IPS-NIHi7 (cell line): ENCODE measurements at regions not wholly inside any gene's neighbourhood (a gene's known extent, or its start where the extent isn't known, plus 50 kb on each side); places are given as distances from the start of the nearest gene placed in this dataset.
"Not testable (repeated sequence)": the region's sequence is repeated elsewhere in the genome, so short reads cannot be mapped to it uniquely, and the experiment has no call there.

ENCODE experiments used
- DNase-seq: peaks from one replicate; pipeline ENCODE4 v3.0.0; 2012; ENCODE audit warnings: mixed read lengths; ENCODE audit errors: extremely low spot score

GRCh38 chr15:63434576-63435186, 53.0 kb upstream of the CA12 start:
- no peak for DNase-seq

GRCh38 chr15:63435204-63435820, 53.7 kb upstream of the CA12 start:
- DNase-seq: no peak

GRCh38 chr15:63436341-63436740, 54.7 kb upstream of the CA12 start:
- DNase-seq: no peak

- DNase-seq: peak; percentile 45
Measured at GRCh38 chr15:63436872-63437375, 55.3 kb upstream of the CA12 start.

GRCh38 chr15:63439536-63440264, 58.1 kb upstream of the CA12 start:
- DNase-seq: no peak

GRCh38 chr15:63440265-63440648, 58.6 kb upstream of the CA12 start:
- DNase-seq: no peak

GRCh38 chr15:63440756-63441155, 59.1 kb upstream of the CA12 start:
- no peak for DNase-seq

- no peak for DNase-seq
Measured at GRCh38 chr15:63441266-63441665, 59.6 kb upstream of the CA12 start.

- DNase-seq: no peak
Measured at GRCh38 chr15:63442080-63442479, 60.4 kb upstream of the CA12 start.

- no peak for DNase-seq
Measured at GRCh38 chr15:63444611-63445010, 59.8 kb upstream of the USP3 start.

- DNase-seq: no peak
Measured at GRCh38 chr15:63446255-63446654, 58.1 kb upstream of the USP3 start.

GRCh38 chr15:63447017-63447676, 57.2 kb upstream of the USP3 start:
- DNase-seq: no peak

GRCh38 chr15:63448266-63448665, 56.1 kb upstream of the USP3 start:
- DNase-seq: no peak

- DNase-seq: not testable (repeated sequence)
Measured at GRCh38 chr15:63448872-63449555, 55.4 kb upstream of the USP3 start.

- DNase-seq: peak; percentile 70
Measured at GRCh38 chr15:63449731-63450130, 54.7 kb upstream of the USP3 start.

GRCh38 chr15:63450884-63451225, 53.5 kb upstream of the USP3 start:
- no peak for DNase-seq

- no peak for DNase-seq
Measured at GRCh38 chr15:63451671-63452315, 52.6 kb upstream of the USP3 start.

- no peak for DNase-seq
Measured at GRCh38 chr15:63452552-63453136, 51.7 kb upstream of the USP3 start.

- no peak for DNase-seq
Measured at GRCh38 chr15:63453186-63453905, 51.0 kb upstream of the USP3 start.

- no peak for DNase-seq
Measured at GRCh38 chr15:63454503-63455211, 49.7 kb upstream of the USP3 start.
